H1 (cell line): ENCODE measurements at regions not wholly inside any gene's neighbourhood (a gene's known extent, or its start where the extent isn't known, plus 50 kb on each side); places are given as distances from the start of the nearest gene placed in this dataset.

ENCODE experiments used
- CEBPB ChIP-seq: IDR thresholded peaks from 2 replicates; pipeline ENCODE4 v1.6.1; 2012; ENCODE audit warnings: low read depth, low read length
- EGR1 ChIP-seq: IDR thresholded peaks from 2 replicates; pipeline ENCODE4 v1.6.1; 2011; ENCODE audit warnings: low read depth, low read length, borderline replicate concordance
- EP300 ChIP-seq, 2 experiments: IDR thresholded peaks; 1 replicate in 1 of 2; 2 replicates in 1 of 2; pipeline ENCODE4 v1.6.1; 2011 to 2012; ENCODE audit warnings: low read depth in 2 of 2, low read length in 2 of 2, mild to moderate bottlenecking in 2 of 2, borderline replicate concordance in 1 of 2, inconsistent platforms in 1 of 2, moderate library complexity in 1 of 2
- JUND ChIP-seq: IDR thresholded peaks from 2 replicates; pipeline ENCODE4 v1.6.1; 2011; ENCODE audit warnings: mild to moderate bottlenecking, improper control_type of control experiment, low read length
- POLR2A ChIP-seq, 2 experiments: IDR thresholded peaks; 1 replicate in 1 of 2; 2 replicates in 1 of 2; pipeline ENCODE4 v1.6.1; 2011; ENCODE audit warnings: low read depth in 2 of 2, low read length in 2 of 2, mild to moderate bottlenecking in 2 of 2; ENCODE audit errors: control extremely low read depth in 1 of 2
- POLR2AphosphoS5 ChIP-seq: IDR thresholded peaks from 2 replicates; pipeline ENCODE4 v1.6.1; 2011; ENCODE audit warnings: low read depth, low read length
- SP2 ChIP-seq: IDR thresholded peaks from 2 replicates; pipeline ENCODE4 v1.6.1; 2012; ENCODE audit warnings: mild to moderate bottlenecking, low read length, inconsistent platforms
- TEAD4 ChIP-seq: IDR thresholded peaks from 2 replicates; pipeline ENCODE4 v1.6.1; 2012; ENCODE audit warnings: low read depth, low read length, inconsistent platforms, mixed read lengths
- USF2 ChIP-seq: IDR thresholded peaks from 2 replicates; pipeline ENCODE4 v1.6.1; 2011; ENCODE audit warnings: low read length, improper control_type of control experiment
- YY1 ChIP-seq: IDR thresholded peaks from 2 replicates; pipeline ENCODE4 v1.6.1; 2011; ENCODE audit warnings: low read depth, mild to moderate bottlenecking, low read length
- ZNF274 ChIP-seq: IDR thresholded peaks from 2 replicates; pipeline ENCODE4 v1.7.0; 2012; ENCODE audit warnings: low read length, borderline replicate concordance; ENCODE audit errors: extremely low read depth
- TF ChIP-seq, protein P1 (sequence below), 3 experiments: IDR thresholded peaks; 1 replicate in 2 of 3; 2 replicates in 1 of 3; pipeline versions ENCODE4 v1.5.1 to v1.6.1; 2011; ENCODE audit warnings: low read length in 3 of 3, mild to moderate bottlenecking in 3 of 3, inconsistent platforms in 2 of 3, low read depth in 1 of 3, moderate library complexity in 1 of 3; ENCODE audit not compliant: insufficient read depth in 1 of 3; ENCODE audit errors: control extremely low read depth in 1 of 3

DNA sequence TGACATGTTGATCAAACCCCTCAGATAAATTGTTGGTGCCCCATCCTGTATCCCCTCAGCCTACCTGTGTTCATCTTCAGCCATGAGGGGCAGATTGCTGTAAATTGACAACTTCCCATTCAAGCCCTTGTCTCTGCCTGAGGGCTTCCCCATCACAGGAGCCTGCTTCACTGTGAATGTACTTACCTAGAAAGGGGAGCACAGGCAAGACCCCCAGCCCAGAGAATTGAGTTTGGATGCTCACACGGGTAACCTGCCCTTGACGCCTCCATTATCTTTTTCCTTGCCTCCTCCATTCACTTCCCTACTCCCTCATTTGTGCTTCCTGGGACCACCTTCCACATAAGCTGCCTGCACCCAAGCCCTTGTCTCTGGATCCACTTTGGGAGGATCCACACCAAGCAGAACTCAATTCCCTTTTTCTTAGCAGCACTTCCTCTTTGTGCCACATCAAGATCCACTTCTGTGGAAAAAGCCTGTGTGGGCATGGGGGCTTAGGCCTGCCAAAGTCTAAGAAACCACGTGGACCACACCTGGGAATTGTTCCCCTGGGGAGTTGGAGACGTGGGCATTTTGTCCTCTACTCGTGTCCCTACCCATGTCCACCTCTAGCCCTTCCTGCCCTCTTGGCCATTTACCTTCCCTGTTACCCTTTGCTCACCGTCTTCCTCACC lies 103.4 kb upstream of the FOXA2 start:
- TF ChIP-seq EGR1 = no peak
- TF ChIP-seq, protein P1, sequence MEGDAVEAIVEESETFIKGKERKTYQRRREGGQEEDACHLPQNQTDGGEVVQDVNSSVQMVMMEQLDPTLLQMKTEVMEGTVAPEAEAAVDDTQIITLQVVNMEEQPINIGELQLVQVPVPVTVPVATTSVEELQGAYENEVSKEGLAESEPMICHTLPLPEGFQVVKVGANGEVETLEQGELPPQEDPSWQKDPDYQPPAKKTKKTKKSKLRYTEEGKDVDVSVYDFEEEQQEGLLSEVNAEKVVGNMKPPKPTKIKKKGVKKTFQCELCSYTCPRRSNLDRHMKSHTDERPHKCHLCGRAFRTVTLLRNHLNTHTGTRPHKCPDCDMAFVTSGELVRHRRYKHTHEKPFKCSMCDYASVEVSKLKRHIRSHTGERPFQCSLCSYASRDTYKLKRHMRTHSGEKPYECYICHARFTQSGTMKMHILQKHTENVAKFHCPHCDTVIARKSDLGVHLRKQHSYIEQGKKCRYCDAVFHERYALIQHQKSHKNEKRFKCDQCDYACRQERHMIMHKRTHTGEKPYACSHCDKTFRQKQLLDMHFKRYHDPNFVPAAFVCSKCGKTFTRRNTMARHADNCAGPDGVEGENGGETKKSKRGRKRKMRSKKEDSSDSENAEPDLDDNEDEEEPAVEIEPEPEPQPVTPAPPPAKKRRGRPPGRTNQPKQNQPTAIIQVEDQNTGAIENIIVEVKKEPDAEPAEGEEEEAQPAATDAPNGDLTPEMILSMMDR (IDR thresholded peaks at IDR 0.05; ENCODE audit: control extremely low read depth in 1 of 3, insufficient read depth in 1 of 3, low read depth in 1 of 3, low read length in 3 of 3) = no peak
- no peak for TF ChIP-seq YY1
- no peak for TF ChIP-seq CEBPB
- TF ChIP-seq EP300 (IDR thresholded peaks at IDR 0.05; ENCODE audit: borderline replicate concordance in 1 of 2, low read depth in 2 of 2, low read length in 2 of 2) = no peak
- no peak for TF ChIP-seq POLR2A (IDR thresholded peaks at IDR 0.05; ENCODE audit: control extremely low read depth in 1 of 2, low read depth in 2 of 2, low read length in 2 of 2)
- TF ChIP-seq JUND = no peak
- no peak for TF ChIP-seq TEAD4
- TF ChIP-seq SP2 = no peak
- TF ChIP-seq USF2 = no peak
- no peak for TF ChIP-seq POLR2AphosphoS5
- TF ChIP-seq ZNF274 = no peak
